ENCODE measurements at regions not wholly inside any gene's neighbourhood (a gene's known extent, or its start where the extent isn't known, plus 50 kb on each side); places are given as distances from the start of the nearest gene placed in this dataset.

DNA sequence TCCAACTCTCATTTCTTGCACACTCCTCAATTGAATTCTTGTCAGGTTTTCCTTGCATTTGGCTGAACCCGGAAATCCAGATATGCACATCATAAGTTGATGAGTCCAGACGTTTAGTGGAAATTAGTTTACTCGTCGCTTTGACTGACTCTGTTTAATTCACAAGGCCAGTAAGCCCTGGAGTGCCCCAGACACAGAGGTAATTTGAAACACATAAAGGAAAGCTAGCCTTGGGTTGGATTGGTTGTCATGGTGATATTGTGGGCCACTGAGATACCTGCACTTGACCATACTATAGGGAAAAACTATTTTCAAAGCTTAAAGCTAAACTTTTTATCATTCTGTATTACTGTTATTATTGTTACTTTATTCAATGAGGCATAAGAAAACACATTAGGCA is 178.3 kb upstream of the CA10 start:
- H3K4me3 ChIP-seq (ENCODE audit: low read depth, low read length): no peak overlapping the region
- DNase-seq (ENCODE audit: low read depth): no peak
- TF ChIP-seq, protein P1, sequence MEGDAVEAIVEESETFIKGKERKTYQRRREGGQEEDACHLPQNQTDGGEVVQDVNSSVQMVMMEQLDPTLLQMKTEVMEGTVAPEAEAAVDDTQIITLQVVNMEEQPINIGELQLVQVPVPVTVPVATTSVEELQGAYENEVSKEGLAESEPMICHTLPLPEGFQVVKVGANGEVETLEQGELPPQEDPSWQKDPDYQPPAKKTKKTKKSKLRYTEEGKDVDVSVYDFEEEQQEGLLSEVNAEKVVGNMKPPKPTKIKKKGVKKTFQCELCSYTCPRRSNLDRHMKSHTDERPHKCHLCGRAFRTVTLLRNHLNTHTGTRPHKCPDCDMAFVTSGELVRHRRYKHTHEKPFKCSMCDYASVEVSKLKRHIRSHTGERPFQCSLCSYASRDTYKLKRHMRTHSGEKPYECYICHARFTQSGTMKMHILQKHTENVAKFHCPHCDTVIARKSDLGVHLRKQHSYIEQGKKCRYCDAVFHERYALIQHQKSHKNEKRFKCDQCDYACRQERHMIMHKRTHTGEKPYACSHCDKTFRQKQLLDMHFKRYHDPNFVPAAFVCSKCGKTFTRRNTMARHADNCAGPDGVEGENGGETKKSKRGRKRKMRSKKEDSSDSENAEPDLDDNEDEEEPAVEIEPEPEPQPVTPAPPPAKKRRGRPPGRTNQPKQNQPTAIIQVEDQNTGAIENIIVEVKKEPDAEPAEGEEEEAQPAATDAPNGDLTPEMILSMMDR (conservative IDR thresholded peaks at IDR 0.05; ENCODE audit: low read depth, low read length): no peak

DNA sequence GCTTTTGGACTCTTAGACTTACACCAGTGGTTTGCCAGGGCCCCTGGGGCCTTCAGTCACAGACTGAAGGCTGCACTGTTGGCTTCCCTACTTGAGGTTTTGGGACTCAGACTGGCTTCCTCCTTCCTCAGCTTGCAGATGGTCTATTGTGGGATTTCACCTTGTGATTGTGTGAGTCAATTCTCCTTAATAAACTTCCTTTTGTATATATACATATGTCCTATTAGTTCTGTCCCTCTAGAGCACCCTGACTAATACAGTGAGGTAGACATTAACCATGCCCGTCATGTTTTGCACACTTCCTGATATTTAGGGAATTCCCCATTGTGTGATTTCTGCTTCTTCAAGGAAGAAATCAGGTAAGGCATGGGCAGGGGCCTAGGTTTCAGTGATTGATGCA is 147.8 kb upstream of the CA10 start:
- no peak for DNase-seq (ENCODE audit: low read depth)
- TF ChIP-seq, protein P1 (conservative IDR thresholded peaks at IDR 0.05; ENCODE audit: low read depth, low read length): no peak

DNA sequence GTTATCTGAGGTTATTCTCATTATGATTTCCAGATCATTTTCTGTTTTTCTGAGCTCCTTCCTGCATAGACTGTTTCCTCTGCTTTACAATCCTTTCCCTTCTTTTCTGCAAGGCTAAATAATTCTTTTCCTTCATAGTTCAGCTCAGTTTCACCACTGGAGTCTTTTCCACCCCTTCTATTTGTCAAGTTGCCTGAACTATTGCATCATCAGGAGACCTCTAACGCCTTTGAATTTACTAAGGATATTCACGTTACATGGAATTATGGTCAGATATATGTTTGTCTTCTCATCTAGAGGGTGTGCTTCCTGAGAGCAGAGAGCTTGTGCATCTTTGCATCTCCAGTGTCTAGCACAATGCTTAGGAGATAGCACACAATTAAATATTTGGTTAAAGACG is 140.4 kb upstream of the CA10 start:
- DNase-seq (ENCODE audit: low read depth): no peak
- H3K4me3 ChIP-seq (ENCODE audit: low read depth, low read length): no peak overlapping the region
- TF ChIP-seq, protein P1 (conservative IDR thresholded peaks at IDR 0.05; ENCODE audit: low read depth, low read length): no peak

More for the DNA sequence above, 147.8 kb upstream of the CA10 start:
- no peak overlapping the region for H3K4me3 ChIP-seq (ENCODE audit: low read depth, low read length)

DNA sequence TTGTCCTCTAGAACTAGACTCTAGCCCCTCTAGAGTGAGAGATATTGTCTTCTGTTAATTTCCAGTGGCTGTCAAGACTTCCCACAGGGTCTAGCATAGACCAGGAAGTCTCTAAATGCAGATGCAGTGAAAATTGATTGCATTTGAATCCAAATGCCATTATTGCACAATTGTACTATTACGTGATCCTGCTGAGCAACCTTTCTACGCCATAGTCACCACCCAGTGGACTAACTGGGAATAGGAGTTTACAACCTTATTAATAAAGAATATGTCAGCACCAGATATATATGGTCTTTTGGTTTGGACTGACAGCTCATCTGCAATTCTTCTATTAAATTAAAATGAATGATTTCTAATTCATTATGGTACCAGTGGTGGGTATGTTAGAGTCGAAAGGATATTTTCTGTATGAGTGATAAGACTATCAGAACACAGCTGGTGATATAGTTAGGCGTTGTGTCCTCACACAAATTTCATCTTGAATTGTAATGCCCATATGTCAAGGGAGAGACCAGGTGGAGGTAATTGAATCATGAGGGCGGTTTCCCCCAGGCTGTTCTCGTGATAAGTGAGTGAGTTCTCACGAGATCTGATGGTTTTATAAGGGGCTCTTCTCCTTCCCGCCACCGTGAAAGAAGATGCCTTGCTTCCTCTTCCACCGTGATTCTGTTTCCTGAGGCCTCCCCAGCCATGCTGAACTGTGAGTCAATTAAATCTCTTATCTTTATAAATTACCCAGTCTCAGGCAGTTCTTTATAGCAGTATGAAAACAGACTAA is 138.9 kb upstream of the CA10 start:
- no peak overlapping the region for H3K4me3 ChIP-seq (ENCODE audit: low read depth, low read length)
- TF ChIP-seq, protein P1 (conservative IDR thresholded peaks at IDR 0.05; ENCODE audit: low read depth, low read length): no peak

DNA sequence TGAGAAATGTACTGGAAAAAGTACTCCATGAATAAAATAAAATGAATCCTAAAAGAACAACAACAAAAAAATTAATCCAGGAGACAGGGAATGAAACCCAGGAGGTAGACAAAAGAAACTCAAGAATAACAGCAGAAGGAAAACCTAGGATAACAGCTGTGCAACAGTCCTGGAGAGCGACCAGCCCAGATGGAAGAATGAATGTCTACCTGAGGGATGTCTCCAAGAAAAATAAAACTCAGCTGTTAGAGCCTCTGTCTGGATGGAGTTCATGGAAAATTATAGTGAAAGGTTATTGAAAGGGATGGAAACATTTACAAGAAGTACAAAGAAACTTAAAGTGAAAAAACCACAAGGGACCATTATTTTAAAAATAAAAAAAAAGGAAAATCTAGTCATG is 135.8 kb upstream of the CA10 start:
- H3K4me3 ChIP-seq (ENCODE audit: low read depth, low read length): no peak overlapping the region
- TF ChIP-seq, protein P1 (conservative IDR thresholded peaks at IDR 0.05; ENCODE audit: low read depth, low read length): no peak
- DNase-seq (ENCODE audit: low read depth): no peak

More for the DNA sequence above, 138.9 kb upstream of the CA10 start:
- no peak for DNase-seq (ENCODE audit: low read depth)

DNA sequence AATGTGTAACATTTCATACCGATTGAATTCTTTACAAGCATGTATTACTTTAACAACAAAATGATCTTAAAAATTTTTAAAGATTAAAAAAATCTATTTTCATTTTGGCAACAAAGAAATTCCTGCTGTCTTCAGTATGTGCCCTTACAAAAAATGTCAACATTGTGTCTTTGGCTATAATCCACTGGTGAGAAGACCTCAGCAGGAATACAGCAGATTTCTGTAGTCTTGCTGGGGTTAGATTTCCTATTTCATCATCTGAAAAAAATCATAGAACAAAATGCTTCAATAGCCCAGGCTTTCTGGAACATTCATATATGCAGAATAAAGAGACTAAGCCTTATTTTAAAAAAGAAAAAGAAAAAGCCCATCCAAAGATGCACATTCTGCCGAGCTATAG is 129.1 kb upstream of the CA10 start:
- no peak overlapping the region for H3K4me3 ChIP-seq (ENCODE audit: low read depth, low read length)
- DNase-seq (ENCODE audit: low read depth): no peak
- TF ChIP-seq, protein P1 (conservative IDR thresholded peaks at IDR 0.05; ENCODE audit: low read depth, low read length): no peak

DNA sequence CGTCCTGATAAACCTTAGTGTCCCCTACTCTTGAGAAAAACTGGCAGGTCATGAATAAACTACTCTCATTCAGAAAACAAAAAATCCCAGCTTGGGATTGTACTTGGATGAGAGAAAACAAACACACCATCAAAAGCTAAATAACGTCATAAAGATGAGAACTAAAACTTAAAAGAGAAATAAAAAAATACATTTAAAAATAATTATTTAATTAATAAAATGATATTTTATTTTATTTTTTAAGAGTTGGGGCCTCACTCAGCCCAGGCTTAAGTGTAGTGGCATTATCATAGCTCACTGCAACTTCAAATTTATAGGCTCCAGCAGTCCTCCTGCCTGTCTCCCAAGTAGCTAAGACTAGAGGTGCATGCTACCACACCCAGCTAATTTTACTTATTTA is 125.4 kb upstream of the CA10 start:
- DNase-seq (ENCODE audit: low read depth): no peak
- TF ChIP-seq, protein P1 (conservative IDR thresholded peaks at IDR 0.05; ENCODE audit: low read depth, low read length): no peak
- H3K4me3 ChIP-seq (ENCODE audit: low read depth, low read length): no peak overlapping the region
